PC-9 (cell line): ENCODE measurements at regions not wholly inside any gene's neighbourhood (a gene's known extent, or its start where the extent isn't known, plus 50 kb on each side); places are given as distances from the start of the nearest gene placed in this dataset.
"Not testable (repeated sequence)": the region's sequence is repeated elsewhere in the genome, so short reads cannot be mapped to it uniquely, and the experiment has no call there.

ENCODE experiments used
- BruUV-seq: library from RNA; stranded (reverse); fragments of 400-500 nt; replicated peaks from 2 replicates; lab custom pipeline; 2021; lab: Mats Ljungman, UMichigan
- CTCF ChIA-PET: fragments of 300-600 bp; sonication (Branson Sonifier 250); formaldehyde crosslinking; loops from one replicate; lab custom pipeline; 2022; ENCODE audit warnings: antibody characterized with exemption; lab: Charles Lee
- POLR2A ChIA-PET: fragments of 300-600 bp; sonication (Branson Sonifier 250); formaldehyde crosslinking; loops from one replicate; lab custom pipeline; 2022; ENCODE audit warnings: antibody characterized with exemption; ENCODE audit not compliant: unreplicated experiment; lab: Charles Lee
- DNase-seq, 2 experiments: peaks; one replicate each; pipeline versions ENCODE4 v3.0.0 to v3.0.0-alpha.2; 2015 to 2022; ENCODE audit warnings: mixed read lengths in 1 of 2
- H2AFZ ChIP-seq: fragments of 200-600 bp; sonication (generic); 2 replicates; pipeline ENCODE4 v1.8.1; 2017; ENCODE audit warnings: antibody characterized with exemption
- H3F3A ChIP-seq: fragments of 200-600 bp; sonication (generic); 2 replicates; pipeline ENCODE4 v1.8.1; 2017; ENCODE audit warnings: antibody characterized with exemption, mild to moderate bottlenecking, low read depth; ENCODE audit not compliant: insufficient read depth
- H3K27ac ChIP-seq: fragments of 200-600 bp; sonication (generic); 2 replicates; pipeline ENCODE4 v1.6.1; 2016; ENCODE audit warnings: mixed run types
- H3K27me3 ChIP-seq: fragments of 200-600 bp; sonication (generic); 2 replicates; pipeline ENCODE4 v1.6.1; 2016; ENCODE audit warnings: low read depth, mixed run types; ENCODE audit not compliant: insufficient read depth
- H3K36me3 ChIP-seq: fragments of 200-600 bp; sonication (generic); 2 replicates; pipeline ENCODE4 v1.6.1; 2016; ENCODE audit warnings: low read depth, mixed run types
- H3K4me1 ChIP-seq: fragments of 200-600 bp; sonication (generic); replicated peaks from 2 replicates; pipeline ENCODE4 v1.6.1; 2016; ENCODE audit warnings: mixed run types; ENCODE audit not compliant: insufficient read depth
- H3K4me2 ChIP-seq: fragments of 200-600 bp; sonication (generic); 2 replicates; pipeline ENCODE4 v1.6.1; 2017; ENCODE audit warnings: mixed run types
- H3K4me3 ChIP-seq: fragments of 200-600 bp; sonication (generic); 2 replicates; pipeline ENCODE4 v1.6.1; 2016; ENCODE audit warnings: mixed run types
- H3K79me2 ChIP-seq: fragments of 200-600 bp; sonication (generic); 2 replicates; pipeline ENCODE4 v1.6.1; 2017; ENCODE audit warnings: low read depth, mixed run types
- H3K9me2 ChIP-seq: fragments of 200-600 bp; sonication (generic); 2 replicates; pipeline ENCODE4 v1.8.1; 2017; ENCODE audit warnings: mild to moderate bottlenecking; ENCODE audit not compliant: insufficient read depth
- H3K9me3 ChIP-seq: fragments of 200-600 bp; sonication (generic); 2 replicates; pipeline ENCODE4 v1.8.1; 2016; ENCODE audit warnings: low read depth; ENCODE audit not compliant: insufficient read depth
- H4K20me1 ChIP-seq: fragments of 200-600 bp; sonication (generic); 2 replicates; pipeline ENCODE4 v1.8.1; 2017; ENCODE audit not compliant: insufficient read depth
- EZH2 ChIP-seq: fragments of 200-600 bp; sonication (generic); IDR thresholded peaks from 2 replicates; pipeline ENCODE4 v1.8.0; 2017; ENCODE audit warnings: antibody characterized with exemption, low read depth
- intact Hi-C: fragments of 100-400 bp; cut with micrococcal nuclease; formaldehyde crosslinking; loops from one replicate; pipeline ENCODE4 v1.10.0; 2022; ENCODE audit not compliant: unreplicated experiment
- TF ChIP-seq, protein P1 (sequence below): fragments of 200-600 bp; sonication (generic); conservative IDR thresholded peaks from 2 replicates; pipeline ENCODE4 v1.6.1; 2017; ENCODE audit warnings: mixed run types, antibody characterized with exemption, mild to moderate bottlenecking, moderate library complexity

GRCh38 chr12:24664161-24664880 lies 284.6 kb downstream of the BCAT1 start:
- H3K27ac ChIP-seq: no peak overlapping the region
- H3K4me1 ChIP-seq: no peaks in the 10 kb centered on the region
- no TSS peak for BruUV-seq
- CTCF ChIA-PET: no interaction called here
- H3K9me2 ChIP-seq: no peaks in the 10 kb centered on the region
- no peaks in the 10 kb centered on the region for H3F3A ChIP-seq
- H3K36me3 ChIP-seq: no peaks in the 10 kb centered on the region
- TF ChIP-seq EZH2: no peak
- TF ChIP-seq, protein P1, sequence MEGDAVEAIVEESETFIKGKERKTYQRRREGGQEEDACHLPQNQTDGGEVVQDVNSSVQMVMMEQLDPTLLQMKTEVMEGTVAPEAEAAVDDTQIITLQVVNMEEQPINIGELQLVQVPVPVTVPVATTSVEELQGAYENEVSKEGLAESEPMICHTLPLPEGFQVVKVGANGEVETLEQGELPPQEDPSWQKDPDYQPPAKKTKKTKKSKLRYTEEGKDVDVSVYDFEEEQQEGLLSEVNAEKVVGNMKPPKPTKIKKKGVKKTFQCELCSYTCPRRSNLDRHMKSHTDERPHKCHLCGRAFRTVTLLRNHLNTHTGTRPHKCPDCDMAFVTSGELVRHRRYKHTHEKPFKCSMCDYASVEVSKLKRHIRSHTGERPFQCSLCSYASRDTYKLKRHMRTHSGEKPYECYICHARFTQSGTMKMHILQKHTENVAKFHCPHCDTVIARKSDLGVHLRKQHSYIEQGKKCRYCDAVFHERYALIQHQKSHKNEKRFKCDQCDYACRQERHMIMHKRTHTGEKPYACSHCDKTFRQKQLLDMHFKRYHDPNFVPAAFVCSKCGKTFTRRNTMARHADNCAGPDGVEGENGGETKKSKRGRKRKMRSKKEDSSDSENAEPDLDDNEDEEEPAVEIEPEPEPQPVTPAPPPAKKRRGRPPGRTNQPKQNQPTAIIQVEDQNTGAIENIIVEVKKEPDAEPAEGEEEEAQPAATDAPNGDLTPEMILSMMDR: no peak
- intact Hi-C loops: no loop called here
- H3K27me3 ChIP-seq: no peaks in the 10 kb centered on the region
- POLR2A ChIA-PET: no interaction called here
- no peaks in the 10 kb centered on the region for H3K79me2 ChIP-seq
- no peaks in the 10 kb centered on the region for H4K20me1 ChIP-seq
- no peak overlapping the region for H3K4me2 ChIP-seq
- no peak overlapping the region for H2AFZ ChIP-seq
- H3K9me3 ChIP-seq: no peaks in the 10 kb centered on the region
- no peak overlapping the region for H3K4me3 ChIP-seq
- DNase-seq: no peak

DNA sequence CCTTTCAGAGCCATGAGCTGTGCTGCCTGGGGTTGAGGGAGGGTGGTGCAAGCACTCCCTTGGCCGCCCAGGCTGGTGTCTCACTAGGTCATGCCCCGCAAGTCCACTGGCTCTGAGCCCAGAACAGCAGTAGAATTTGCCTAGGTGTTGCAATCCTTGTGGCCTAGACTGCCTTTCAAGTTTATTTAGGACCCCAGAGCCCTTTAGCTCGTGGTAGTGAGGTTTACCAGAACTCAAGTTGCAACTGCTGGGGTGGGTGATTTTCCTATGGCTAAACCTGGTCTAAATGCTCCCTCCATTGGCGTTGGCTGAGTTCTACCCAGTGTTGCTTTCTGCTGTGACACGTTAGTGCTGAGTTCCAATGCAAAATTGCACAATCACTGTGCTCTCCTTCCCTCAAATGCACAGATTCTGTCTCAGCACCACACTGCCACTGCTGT lies 287.2 kb downstream of the BCAT1 start:
- H3K9me2 ChIP-seq: no peaks in the 10 kb centered on the region
- intact Hi-C loops: no loop called here
- H3K4me3 ChIP-seq: no peak overlapping the region
- ChIA-PET CTCF (no interaction called here), POLR2A (no interaction called here)
- H2AFZ ChIP-seq: peak overlapping the region; percentile 40; the same call in 1 of the 2 replicates
- H4K20me1 ChIP-seq: no peaks in the 10 kb centered on the region
- H3K4me2 ChIP-seq: peak overlapping the region; percentile 7; the same call in 1 of the 2 replicates
- no peaks in the 10 kb centered on the region for H3K79me2 ChIP-seq
- TF ChIP-seq EZH2: no peak
- TF ChIP-seq, protein P1: no peak
- no peaks in the 10 kb centered on the region for H3K4me1 ChIP-seq
- DNase-seq: peak in 1 of 2 experiments; percentile 4
- BruUV-seq: no TSS peak
- no peaks in the 10 kb centered on the region for H3K9me3 ChIP-seq
- H3K27me3 ChIP-seq: no peaks in the 10 kb centered on the region
- H3K27ac ChIP-seq: no peak overlapping the region
- no peaks in the 10 kb centered on the region for H3K36me3 ChIP-seq
- no peaks in the 10 kb centered on the region for H3F3A ChIP-seq

- Histone ChIP-seq H2AFZ (no peak overlapping the region), H3K9me2 (no peaks in the 10 kb centered on the region), H3K9me3 (no peaks in the 10 kb centered on the region), H3F3A (no peaks in the 10 kb centered on the region), H3K4me2 (no peak overlapping the region), H4K20me1 (no peaks in the 10 kb centered on the region), H3K4me3 (no peak overlapping the region), H3K27ac (no peak overlapping the region), H3K27me3 (no peaks in the 10 kb centered on the region), H3K4me1 (no peaks in the 10 kb centered on the region), H3K79me2 (no peaks in the 10 kb centered on the region), H3K36me3 (no peaks in the 10 kb centered on the region)
- POLR2A ChIA-PET: no interaction called here
- intact Hi-C loops: no loop called here
- no peak for TF ChIP-seq EZH2
- TF ChIP-seq, protein P1: no peak
- DNase-seq: no peak
- BruUV-seq: no TSS peak
- CTCF ChIA-PET: no interaction called here
These were observed 289.9 kb downstream of the BCAT1 start for GRCh38 chr12:24659016-24659415.

- H3K4me1 ChIP-seq, H3K4me2 ChIP-seq, H4K20me1 ChIP-seq, H3K79me2 ChIP-seq, H3F3A ChIP-seq, DNase-seq, CTCF ChIA-PET, H3K36me3 ChIP-seq, BruUV-seq, H3K4me3 ChIP-seq, H3K9me2 ChIP-seq, intact Hi-C loops, H3K27ac ChIP-seq, H2AFZ ChIP-seq, H3K27me3 ChIP-seq, POLR2A ChIA-PET, H3K9me3 ChIP-seq: not testable (repeated sequence)
These were observed 294.6 kb downstream of the BCAT1 start for GRCh38 chr12:24654344-24654743.
